NB4 (cell line): ENCODE measurements at regions not wholly inside any gene's neighbourhood (a gene's known extent, or its start where the extent isn't known, plus 50 kb on each side); places are given as distances from the start of the nearest gene placed in this dataset.

ENCODE experiments used
- DNase-seq: peaks from one replicate; pipeline ENCODE4 v3.0.0; 2010; ENCODE audit warnings: low read depth
- H3K4me3 ChIP-seq: one replicate; pipeline ENCODE4 v1.5.1; 2011; ENCODE audit warnings: mild to moderate bottlenecking, low read depth, low read length, moderate library complexity
- MAX ChIP-seq: IDR thresholded peaks from 2 replicates; pipeline ENCODE4 v1.6.1; 2011; ENCODE audit warnings: low read depth, low read length
- MYC ChIP-seq: IDR thresholded peaks from 2 replicates; pipeline ENCODE4 v1.6.1; 2011; ENCODE audit warnings: low read depth, low read length
- POLR2A ChIP-seq: IDR thresholded peaks from 2 replicates; pipeline ENCODE4 v1.6.1; 2011; ENCODE audit warnings: mild to moderate bottlenecking; ENCODE audit not compliant: insufficient read length; ENCODE audit errors: extremely low read depth
- TF ChIP-seq, protein P1 (sequence below): IDR thresholded peaks from one replicate; pipeline ENCODE4 v1.5.1; 2012; ENCODE audit warnings: low read depth, low read length

- no peak for DNase-seq
- no peak overlapping the region for H3K4me3 ChIP-seq
- TF ChIP-seq MAX (no peak), POLR2A (no peak), MYC (no peak)
- TF ChIP-seq, protein P1, sequence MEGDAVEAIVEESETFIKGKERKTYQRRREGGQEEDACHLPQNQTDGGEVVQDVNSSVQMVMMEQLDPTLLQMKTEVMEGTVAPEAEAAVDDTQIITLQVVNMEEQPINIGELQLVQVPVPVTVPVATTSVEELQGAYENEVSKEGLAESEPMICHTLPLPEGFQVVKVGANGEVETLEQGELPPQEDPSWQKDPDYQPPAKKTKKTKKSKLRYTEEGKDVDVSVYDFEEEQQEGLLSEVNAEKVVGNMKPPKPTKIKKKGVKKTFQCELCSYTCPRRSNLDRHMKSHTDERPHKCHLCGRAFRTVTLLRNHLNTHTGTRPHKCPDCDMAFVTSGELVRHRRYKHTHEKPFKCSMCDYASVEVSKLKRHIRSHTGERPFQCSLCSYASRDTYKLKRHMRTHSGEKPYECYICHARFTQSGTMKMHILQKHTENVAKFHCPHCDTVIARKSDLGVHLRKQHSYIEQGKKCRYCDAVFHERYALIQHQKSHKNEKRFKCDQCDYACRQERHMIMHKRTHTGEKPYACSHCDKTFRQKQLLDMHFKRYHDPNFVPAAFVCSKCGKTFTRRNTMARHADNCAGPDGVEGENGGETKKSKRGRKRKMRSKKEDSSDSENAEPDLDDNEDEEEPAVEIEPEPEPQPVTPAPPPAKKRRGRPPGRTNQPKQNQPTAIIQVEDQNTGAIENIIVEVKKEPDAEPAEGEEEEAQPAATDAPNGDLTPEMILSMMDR, result no peak
These were observed 59.4 kb upstream of the RAPH1 start for GRCh38 chr2:203594541-203594940.

GRCh38 chr2:203596183-203596582 lies 61.1 kb upstream of the RAPH1 start:
- TF ChIP-seq POLR2A (no peak), MYC (no peak), MAX (no peak)
- TF ChIP-seq, protein P1, result no peak
- DNase-seq, result no peak
- H3K4me3 ChIP-seq, result no peak overlapping the region

- TF ChIP-seq, protein P1, result no peak
- TF ChIP-seq POLR2A, result no peak
- no peak for TF ChIP-seq MYC
- no peak for TF ChIP-seq MAX
- no peak overlapping the region for H3K4me3 ChIP-seq
- no peak for DNase-seq
These were observed 64.4 kb upstream of the RAPH1 start for GRCh38 chr2:203599509-203599908.

DNA sequence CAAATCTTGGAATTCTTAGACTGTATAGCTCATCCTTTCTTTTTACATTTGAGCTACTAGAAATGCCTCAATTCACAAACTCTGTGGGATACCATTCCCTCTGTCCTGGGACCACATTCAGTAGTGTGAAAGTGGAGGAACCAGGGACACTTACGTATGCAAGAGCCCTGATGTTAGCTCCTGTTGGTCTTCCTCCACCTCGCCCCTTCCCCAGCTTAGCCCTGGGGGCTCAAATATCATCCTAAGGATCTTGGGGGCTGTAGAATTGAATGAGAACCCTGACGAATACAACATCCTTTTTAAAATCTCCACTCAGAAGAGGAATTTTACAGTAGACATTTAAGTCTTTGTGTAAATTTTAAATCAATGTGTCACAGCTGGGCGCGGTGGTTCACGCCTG lies 65.2 kb upstream of the RAPH1 start:
- no peak overlapping the region for H3K4me3 ChIP-seq
- no peak for DNase-seq
- TF ChIP-seq POLR2A, result no peak
- TF ChIP-seq MAX, result no peak
- no peak for TF ChIP-seq MYC
- TF ChIP-seq, protein P1, result no peak

- no peak overlapping the region for H3K4me3 ChIP-seq
- TF ChIP-seq, protein P1, result no peak
- no peak for TF ChIP-seq MYC
- TF ChIP-seq MAX, result no peak
- no peak for TF ChIP-seq POLR2A
- DNase-seq, result no peak
These were observed 68.6 kb upstream of the RAPH1 start for GRCh38 chr2:203603456-203604389.
